HG02885 (cell line): ENCODE measurements at regions not wholly inside any gene's neighbourhood (a gene's known extent, or its start where the extent isn't known, plus 50 kb on each side); places are given as distances from the start of the nearest gene placed in this dataset.
"Not testable (repeated sequence)": the region's sequence is repeated elsewhere in the genome, so short reads cannot be mapped to it uniquely, and the experiment has no call there.

Experiments used
- ATAC-seq: cut with Tn5 transposase; IDR thresholded peaks from one replicate; pipeline ENCODE4 v1.9.1; 2021; ENCODE audit warnings: mild to moderate bottlenecking; ENCODE audit not compliant: unreplicated experiment, poor library complexity

DNA sequence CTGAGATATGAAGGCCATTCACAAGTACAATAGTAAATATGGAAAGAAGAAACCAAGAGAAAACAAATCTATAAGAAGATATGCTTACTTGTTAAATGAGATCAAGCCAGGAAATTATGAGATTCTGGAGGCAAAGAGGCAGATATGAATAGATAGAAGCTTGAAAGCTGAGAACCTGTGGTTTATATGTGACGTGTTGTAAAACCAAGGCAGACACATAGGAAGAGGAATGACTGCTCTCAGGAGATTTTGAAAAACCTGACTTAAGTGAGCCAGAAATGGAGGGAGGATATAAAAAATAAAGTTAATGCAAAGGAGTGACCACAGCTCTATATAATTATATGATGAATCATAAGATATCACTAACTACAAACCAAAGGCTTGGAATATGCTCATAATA is 1160.5 kb upstream of the CNTN5 start:
- no peak for ATAC-seq

GRCh38 chr11:97862021-97862420 is 1158.7 kb upstream of the CNTN5 start:
- ATAC-seq = no peak

DNA sequence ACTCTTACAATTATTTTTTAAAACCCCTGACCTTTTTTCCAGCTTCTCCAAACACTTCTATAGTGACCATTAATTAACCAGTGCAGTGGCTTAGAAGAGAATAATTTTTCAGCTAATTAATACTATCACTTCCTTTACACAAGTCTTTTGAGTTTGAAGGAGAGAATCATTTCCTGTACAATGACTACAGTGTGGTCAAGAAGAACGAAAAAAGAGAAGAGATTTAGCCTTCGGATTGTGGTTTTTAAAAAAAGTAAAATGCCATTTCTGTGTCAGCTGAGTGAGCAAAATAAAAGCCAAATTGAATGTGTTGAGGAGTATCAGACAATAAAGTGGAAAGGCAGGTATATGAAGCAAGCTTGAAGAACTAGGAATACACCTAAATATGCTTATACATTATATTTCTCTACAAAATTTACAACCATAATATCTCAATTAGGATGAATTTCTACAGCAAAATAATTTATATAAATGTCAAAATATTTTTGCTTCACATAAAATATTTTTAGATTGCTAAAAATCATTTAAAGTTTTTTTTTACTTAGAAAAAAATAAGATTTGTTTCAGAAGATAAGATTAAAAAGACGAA is 1155.2 kb upstream of the CNTN5 start:
- ATAC-seq = no peak

DNA sequence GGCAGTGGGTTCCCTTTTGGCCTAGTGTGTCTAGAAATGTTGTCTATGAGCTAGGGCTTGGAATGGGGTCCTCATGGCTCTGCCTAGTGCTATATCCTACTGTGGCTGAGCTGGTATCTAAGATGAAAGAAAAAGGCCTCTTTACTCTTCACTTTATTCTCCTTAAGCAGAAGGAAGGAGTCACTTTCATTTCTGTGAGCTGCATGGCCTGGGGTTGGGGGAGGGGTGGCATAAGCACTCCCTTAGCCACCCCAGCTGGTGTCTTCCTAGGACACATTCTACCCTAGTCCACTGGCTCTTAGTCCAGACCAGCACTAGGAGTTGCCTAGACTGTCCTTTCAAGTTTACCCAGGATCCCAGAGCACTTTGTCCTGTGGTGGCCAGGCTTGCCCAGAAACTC is 1148.9 kb upstream of the CNTN5 start:
- no peak for ATAC-seq

DNA sequence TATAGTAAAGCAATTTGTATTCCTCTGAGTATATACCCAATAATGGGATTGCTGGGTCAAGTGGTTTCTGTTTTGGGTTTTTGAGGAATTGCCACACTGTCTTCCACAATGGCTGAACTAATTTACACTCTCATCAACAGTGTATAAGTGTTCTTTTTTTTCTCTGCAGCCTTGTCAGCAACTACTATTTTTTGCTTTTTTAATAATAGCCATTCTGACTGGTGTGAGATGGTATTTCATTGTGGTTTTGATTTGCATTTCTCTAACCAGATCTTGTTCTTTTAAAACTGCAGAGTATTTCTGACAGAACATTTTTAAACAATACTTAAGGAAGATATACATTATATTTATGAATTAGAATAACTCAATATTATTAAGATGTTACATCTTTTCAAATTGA is 1140.5 kb upstream of the CNTN5 start:
- no peak for ATAC-seq

DNA sequence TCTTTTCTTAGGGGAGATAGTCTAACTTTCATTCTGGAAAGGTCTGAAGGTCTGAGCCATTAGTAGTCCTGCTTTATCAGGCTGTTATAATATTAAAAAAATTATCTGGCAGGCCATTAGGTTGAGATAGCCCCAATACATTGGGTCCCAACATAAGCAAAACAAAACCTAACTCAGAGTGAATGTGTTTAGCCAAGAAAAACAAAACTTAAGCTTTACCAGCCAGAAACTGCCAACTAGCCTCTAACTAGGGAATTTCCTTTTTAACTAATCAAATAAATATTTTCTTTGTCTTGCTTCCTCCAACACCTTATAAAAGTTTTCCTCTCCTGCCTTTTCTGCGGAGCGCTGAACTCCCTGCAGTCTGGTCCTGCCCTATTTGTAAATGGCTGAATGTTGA is 1137.7 kb upstream of the CNTN5 start:
- no peak for ATAC-seq

GRCh38 chr11:97888641-97889040 is 1132.1 kb upstream of the CNTN5 start:
- no peak for ATAC-seq

- no peak for ATAC-seq
Measured at GRCh38 chr11:97890466-97890865, 1130.3 kb upstream of the CNTN5 start.

GRCh38 chr11:97893612-97894011 is 1127.1 kb upstream of the CNTN5 start:
- no peak for ATAC-seq

DNA sequence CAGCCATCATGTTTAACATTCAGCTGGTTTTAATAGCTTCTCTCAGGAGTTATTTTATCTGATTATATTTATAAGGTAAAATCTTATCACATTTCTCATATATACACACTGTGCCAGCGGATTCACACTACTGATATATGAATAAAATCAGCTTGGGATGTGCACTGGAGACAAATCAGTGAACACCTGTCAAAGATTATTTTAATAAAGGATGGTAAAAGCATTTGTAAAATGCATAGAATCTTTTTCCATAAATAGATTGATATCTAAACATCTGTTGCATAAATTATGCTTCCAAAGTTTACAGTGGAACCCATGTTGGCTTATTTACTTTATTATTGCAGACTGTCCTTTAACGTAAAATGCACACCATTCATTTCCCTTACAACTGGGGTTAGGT is 1125.8 kb upstream of the CNTN5 start:
- no peak for ATAC-seq

DNA sequence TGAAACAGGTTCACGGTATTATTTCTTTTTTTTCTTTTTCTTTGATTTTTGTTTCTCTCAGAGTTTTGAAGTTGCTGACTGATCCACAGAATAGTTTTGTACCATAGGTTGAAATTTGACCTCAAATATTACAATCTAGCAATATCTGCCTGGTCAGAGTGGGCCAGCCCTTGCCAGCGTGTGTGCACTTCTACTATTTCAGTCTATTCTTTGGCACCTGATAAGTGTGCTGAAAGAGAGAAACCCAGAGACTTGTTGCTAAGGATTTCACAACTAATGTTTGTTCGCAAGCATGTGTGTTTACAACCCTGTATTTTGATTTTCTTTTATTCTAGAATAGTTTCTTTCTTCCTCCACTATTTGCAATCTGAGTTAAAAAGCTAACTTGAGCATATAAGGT is 1125.2 kb upstream of the CNTN5 start:
- ATAC-seq = no peak

DNA sequence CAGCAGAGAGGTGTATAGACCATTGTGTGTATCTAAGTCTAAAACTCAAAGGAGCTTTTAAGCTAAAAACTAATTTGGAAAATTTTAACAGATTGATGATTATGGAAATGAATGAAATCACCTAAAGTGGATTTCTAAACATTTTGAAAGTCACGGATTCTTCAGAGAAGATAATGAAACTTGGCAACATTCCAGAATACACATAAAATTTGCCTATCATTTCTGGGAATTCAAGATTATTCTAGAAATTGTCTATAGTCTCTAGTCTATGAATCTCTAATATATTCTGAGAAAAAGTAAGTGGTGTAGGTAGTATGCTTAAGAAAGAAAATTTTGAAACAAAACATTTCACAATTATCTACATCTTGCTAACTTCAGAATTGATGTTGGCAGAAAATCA is 1117.9 kb upstream of the CNTN5 start:
- ATAC-seq = no peak

DNA sequence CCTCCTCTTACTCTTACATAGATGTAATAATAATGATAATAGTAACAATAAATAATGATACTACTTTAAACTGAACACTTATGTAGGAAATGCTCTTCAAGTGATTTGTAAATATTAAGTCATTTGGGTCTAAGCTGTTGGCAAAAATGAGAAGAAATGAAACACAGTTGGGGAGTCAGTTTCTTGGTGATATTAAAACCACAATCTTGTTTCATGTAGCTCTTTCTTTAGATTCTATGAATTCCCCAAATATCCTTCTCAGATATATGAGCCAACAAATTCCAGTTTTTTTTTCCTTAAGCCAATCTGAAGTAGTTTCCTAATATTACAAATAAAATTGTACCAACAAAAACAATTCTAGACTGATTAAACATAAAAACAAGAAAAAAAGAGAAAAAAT is 1115.6 kb upstream of the CNTN5 start:
- ATAC-seq = no peak

DNA sequence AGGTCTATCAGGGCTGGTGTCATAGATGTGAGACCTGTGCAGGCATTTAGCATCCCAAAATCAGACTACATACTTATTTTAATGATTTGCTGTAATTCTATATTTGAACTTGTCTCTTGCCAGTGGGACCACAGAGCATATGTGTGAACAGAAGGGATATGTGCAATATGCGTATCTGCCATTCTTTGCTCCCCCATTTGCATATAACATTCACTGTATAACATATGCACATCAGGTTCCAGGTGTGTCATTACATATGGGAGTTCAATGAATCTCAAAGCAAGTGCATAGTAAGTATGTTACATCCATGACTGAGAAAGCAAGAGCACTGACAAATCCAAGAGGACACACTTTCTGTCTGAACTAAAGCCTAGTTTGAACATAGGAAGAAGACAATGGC is 1115.1 kb upstream of the CNTN5 start:
- no peak for ATAC-seq

- ATAC-seq = no peak
Measured at GRCh38 chr11:97908354-97908753, 1112.4 kb upstream of the CNTN5 start.

- no peak for ATAC-seq
Measured at GRCh38 chr11:97909614-97910399, 1110.9 kb upstream of the CNTN5 start.

GRCh38 chr11:97912629-97913028 is 1108.1 kb upstream of the CNTN5 start:
- ATAC-seq = no peak

- not testable (repeated sequence) for ATAC-seq
Measured at GRCh38 chr11:97922933-97923332, 1097.8 kb upstream of the CNTN5 start.

DNA sequence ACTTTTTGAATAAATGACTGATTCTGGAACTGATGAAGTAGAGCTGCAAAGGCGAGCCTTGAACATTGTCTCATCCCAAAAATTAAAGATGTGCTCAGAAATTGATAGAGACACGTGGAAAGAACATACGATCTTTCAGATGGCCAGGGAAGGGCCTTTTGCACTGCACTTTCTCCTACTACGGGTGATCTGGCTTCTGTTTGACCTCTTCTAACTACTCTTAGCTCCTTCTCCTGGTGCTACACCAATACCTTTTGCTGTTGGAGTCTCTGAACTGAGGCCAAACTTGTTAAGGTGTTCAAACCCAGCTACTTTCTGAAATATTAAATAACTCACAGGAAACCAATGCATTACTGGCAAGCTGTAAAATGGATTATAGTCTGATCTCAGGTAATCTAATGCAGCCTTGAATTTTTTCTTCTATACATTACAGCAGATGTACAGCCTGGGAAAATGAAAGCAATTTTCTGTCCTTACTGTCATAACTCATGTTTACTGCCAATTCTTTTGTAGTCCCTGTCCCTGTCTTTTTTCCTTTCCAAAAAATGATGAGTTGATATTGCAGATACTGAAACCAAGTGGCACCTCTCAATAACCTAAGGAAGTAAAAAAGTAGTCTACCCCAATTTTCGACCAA is 1086.1 kb upstream of the CNTN5 start:
- no peak for ATAC-seq

GRCh38 chr11:97937501-97937900 is 1083.2 kb upstream of the CNTN5 start:
- no peak for ATAC-seq

GRCh38 chr11:97938789-97939188 is 1082.0 kb upstream of the CNTN5 start:
- ATAC-seq = no peak

DNA sequence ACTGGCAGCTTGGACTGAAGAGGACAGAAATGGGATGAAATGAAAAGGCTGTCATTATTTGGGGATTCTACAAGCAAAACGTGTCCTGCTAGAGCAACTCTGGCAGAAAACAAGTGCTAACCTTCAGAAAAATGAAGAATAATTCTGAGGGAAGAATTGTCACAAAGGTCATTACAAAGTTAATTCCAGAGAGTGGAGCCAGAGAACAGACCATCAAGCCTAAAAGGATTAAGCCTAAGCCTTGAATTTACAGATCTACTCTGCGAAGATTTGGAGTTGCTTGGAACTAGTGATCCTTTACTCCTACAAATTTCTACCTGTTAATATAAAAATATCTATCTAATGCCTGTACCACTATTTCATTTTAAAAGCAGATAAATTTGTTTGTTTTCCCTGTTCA is 1077.3 kb upstream of the CNTN5 start:
- no peak for ATAC-seq
